ENCODE measurements at regions not wholly inside any gene's neighbourhood (a gene's known extent, or its start where the extent isn't known, plus 50 kb on each side); places are given as distances from the start of the nearest gene placed in this dataset.

- Mint-ChIP-seq H3K9me3 (no peaks in the 10 kb centered on the region), H3K27ac (peak overlapping the region; percentile 95), H3K36me3 (ENCODE audit: low read depth) (no peaks in the 10 kb centered on the region), H3K4me1 (ENCODE audit: low read depth) (peaks cover 68% of the 10 kb centered on the region), H3K4me3 (peak overlapping the region; percentile 56), H3K27me3 (no peaks in the 10 kb centered on the region)
- no peak for DNase-seq
Measured at GRCh38 chr12:46459111-46459510, 86.5 kb upstream of the SLC38A2 start.

GRCh38 chr12:46458500-46459102 is 86.0 kb upstream of the SLC38A2 start:
- peak overlapping the region; percentile 56 for H3K4me3 Mint-ChIP-seq
- DNase-seq = no peak
- no peaks in the 10 kb centered on the region for H3K36me3 Mint-ChIP-seq (ENCODE audit: low read depth)
- H3K27me3 Mint-ChIP-seq = no peaks in the 10 kb centered on the region
- peak overlapping the region; percentile 95 for H3K27ac Mint-ChIP-seq
- no peaks in the 10 kb centered on the region for H3K9me3 Mint-ChIP-seq
- H3K4me1 Mint-ChIP-seq (ENCODE audit: low read depth) = peaks cover 66% of the 10 kb centered on the region

- Mint-ChIP-seq H3K9me3 (no peaks in the 10 kb centered on the region), H3K27ac (peak overlapping the region; percentile 95), H3K27me3 (no peaks in the 10 kb centered on the region), H3K36me3 (ENCODE audit: low read depth) (no peaks in the 10 kb centered on the region), H3K4me3 (no peak overlapping the region), H3K4me1 (ENCODE audit: low read depth) (peaks cover 66% of the 10 kb centered on the region)
- no peak for DNase-seq
Measured at GRCh38 chr12:46457958-46458357, 85.4 kb upstream of the SLC38A2 start.

GRCh38 chr12:46456356-46457334 is 84.1 kb upstream of the SLC38A2 start:
- Mint-ChIP-seq H3K27ac (peak overlapping the region; percentile 47), H3K27me3 (no peaks in the 10 kb centered on the region), H3K9me3 (no peaks in the 10 kb centered on the region), H3K4me1 (ENCODE audit: low read depth) (peaks cover 74% of the 10 kb centered on the region), H3K36me3 (ENCODE audit: low read depth) (no peaks in the 10 kb centered on the region), H3K4me3 (peak overlapping the region; percentile 9)
- no peak for DNase-seq

- peak overlapping the region; percentile 23 for H3K27ac Mint-ChIP-seq
- H3K27me3 Mint-ChIP-seq = no peaks in the 10 kb centered on the region
- peaks cover 72% of the 10 kb centered on the region for H3K4me1 Mint-ChIP-seq (ENCODE audit: low read depth)
- no peaks in the 10 kb centered on the region for H3K9me3 Mint-ChIP-seq
- H3K4me3 Mint-ChIP-seq = peak overlapping the region; percentile 28
- no peaks in the 10 kb centered on the region for H3K36me3 Mint-ChIP-seq (ENCODE audit: low read depth)
- no peak for DNase-seq
Measured at GRCh38 chr12:46455648-46456352, 83.2 kb upstream of the SLC38A2 start.

- Mint-ChIP-seq H3K4me3 (no peak overlapping the region), H3K9me3 (no peaks in the 10 kb centered on the region), H3K36me3 (ENCODE audit: low read depth) (no peaks in the 10 kb centered on the region), H3K27me3 (no peaks in the 10 kb centered on the region), H3K4me1 (ENCODE audit: low read depth) (peaks cover 72% of the 10 kb centered on the region), H3K27ac (no peak overlapping the region)
- no peak for DNase-seq
Measured at GRCh38 chr12:46454981-46455380, 82.4 kb upstream of the SLC38A2 start.

GRCh38 chr12:46453428-46453827 is 80.9 kb upstream of the SLC38A2 start:
- Mint-ChIP-seq H3K4me3 (no peak overlapping the region), H3K4me1 (ENCODE audit: low read depth) (peaks cover 66% of the 10 kb centered on the region), H3K9me3 (no peaks in the 10 kb centered on the region), H3K27me3 (no peaks in the 10 kb centered on the region), H3K36me3 (ENCODE audit: low read depth) (no peaks in the 10 kb centered on the region), H3K27ac (no peak overlapping the region)
- no peak for DNase-seq

GRCh38 chr12:46452776-46453175 is 80.2 kb upstream of the SLC38A2 start:
- H3K4me1 Mint-ChIP-seq (ENCODE audit: low read depth) = peaks cover 59% of the 10 kb centered on the region
- H3K9me3 Mint-ChIP-seq = no peaks in the 10 kb centered on the region
- DNase-seq = no peak
- H3K36me3 Mint-ChIP-seq (ENCODE audit: low read depth) = no peaks in the 10 kb centered on the region
- no peak overlapping the region for H3K4me3 Mint-ChIP-seq
- no peak overlapping the region for H3K27ac Mint-ChIP-seq
- H3K27me3 Mint-ChIP-seq = no peaks in the 10 kb centered on the region

GRCh38 chr12:46452061-46452615 is 79.6 kb upstream of the SLC38A2 start:
- Mint-ChIP-seq H3K4me3 (no peak overlapping the region), H3K4me1 (ENCODE audit: low read depth) (peaks cover 58% of the 10 kb centered on the region), H3K9me3 (no peaks in the 10 kb centered on the region), H3K27ac (peak overlapping the region; percentile 10), H3K36me3 (ENCODE audit: low read depth) (no peaks in the 10 kb centered on the region), H3K27me3 (no peaks in the 10 kb centered on the region)
- no peak for DNase-seq

GRCh38 chr12:46451276-46452021 is 78.9 kb upstream of the SLC38A2 start:
- no peak for DNase-seq
- peaks cover 54% of the 10 kb centered on the region for H3K4me1 Mint-ChIP-seq (ENCODE audit: low read depth)
- H3K9me3 Mint-ChIP-seq = no peaks in the 10 kb centered on the region
- no peak overlapping the region for H3K4me3 Mint-ChIP-seq
- H3K27me3 Mint-ChIP-seq = no peaks in the 10 kb centered on the region
- peak overlapping the region; percentile 94 for H3K27ac Mint-ChIP-seq
- H3K36me3 Mint-ChIP-seq (ENCODE audit: low read depth) = no peaks in the 10 kb centered on the region

- no peaks in the 10 kb centered on the region for H3K36me3 Mint-ChIP-seq (ENCODE audit: low read depth)
- no peak for DNase-seq
- H3K27me3 Mint-ChIP-seq = no peaks in the 10 kb centered on the region
- H3K4me3 Mint-ChIP-seq = no peak overlapping the region
- H3K4me1 Mint-ChIP-seq (ENCODE audit: low read depth) = peaks cover 48% of the 10 kb centered on the region
- H3K9me3 Mint-ChIP-seq = no peaks in the 10 kb centered on the region
- H3K27ac Mint-ChIP-seq = peak overlapping the region; percentile 87
Measured at GRCh38 chr12:46450279-46450748, 77.7 kb upstream of the SLC38A2 start.

GRCh38 chr12:46449856-46450255 is 77.3 kb upstream of the SLC38A2 start:
- H3K27ac Mint-ChIP-seq = no peak overlapping the region
- no peaks in the 10 kb centered on the region for H3K36me3 Mint-ChIP-seq (ENCODE audit: low read depth)
- peaks cover 46% of the 10 kb centered on the region for H3K4me1 Mint-ChIP-seq (ENCODE audit: low read depth)
- no peak overlapping the region for H3K4me3 Mint-ChIP-seq
- H3K27me3 Mint-ChIP-seq = no peaks in the 10 kb centered on the region
- H3K9me3 Mint-ChIP-seq = no peaks in the 10 kb centered on the region
- no peak for DNase-seq

GRCh38 chr12:46449316-46449715 is 76.7 kb upstream of the SLC38A2 start:
- H3K9me3 Mint-ChIP-seq = no peaks in the 10 kb centered on the region
- H3K27me3 Mint-ChIP-seq = no peaks in the 10 kb centered on the region
- no peaks in the 10 kb centered on the region for H3K36me3 Mint-ChIP-seq (ENCODE audit: low read depth)
- no peak overlapping the region for H3K4me3 Mint-ChIP-seq
- peaks cover 42% of the 10 kb centered on the region for H3K4me1 Mint-ChIP-seq (ENCODE audit: low read depth)
- H3K27ac Mint-ChIP-seq = no peak overlapping the region
- DNase-seq = no peak

GRCh38 chr12:46446645-46447044 is 74.1 kb upstream of the SLC38A2 start:
- no peak for DNase-seq
- no peak overlapping the region for H3K27ac Mint-ChIP-seq
- no peaks in the 10 kb centered on the region for H3K36me3 Mint-ChIP-seq (ENCODE audit: low read depth)
- no peak overlapping the region for H3K4me3 Mint-ChIP-seq
- H3K27me3 Mint-ChIP-seq = no peaks in the 10 kb centered on the region
- H3K9me3 Mint-ChIP-seq = no peaks in the 10 kb centered on the region
- H3K4me1 Mint-ChIP-seq (ENCODE audit: low read depth) = peaks cover 37% of the 10 kb centered on the region
